ENCODE measurements at regions not wholly inside any gene's neighbourhood (a gene's known extent, or its start where the extent isn't known, plus 50 kb on each side); places are given as distances from the start of the nearest gene placed in this dataset.

DNA sequence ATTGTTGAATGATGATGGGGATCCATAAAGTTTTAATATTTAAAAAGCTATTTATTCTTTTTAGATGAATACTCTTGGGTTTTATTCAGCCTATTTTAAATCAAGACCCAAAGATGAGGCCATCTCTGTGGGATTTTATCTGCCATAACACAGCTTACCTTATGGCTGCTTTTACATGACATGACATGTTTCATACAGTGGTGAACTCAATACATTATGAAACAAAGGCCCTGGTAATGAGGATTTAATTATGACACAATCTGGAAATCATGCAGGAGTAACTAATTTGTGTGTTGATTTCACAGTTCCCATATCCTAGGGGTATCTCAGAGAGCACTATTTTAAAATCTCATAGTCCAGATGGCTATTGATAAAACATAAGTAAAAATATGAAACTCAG lies 661.8 kb upstream of the FZD8 start:
- dilution Hi-C loops (cut with HindIII; ENCODE audit: low sequenced_read_pairs, unreplicated experiment): no loop called here
- H3K4ac ChIP-seq (ENCODE audit: low read depth, low read length): no peak overlapping the region
- in situ Hi-C loops (cut with MboI; ENCODE audit: low sequenced_read_pairs): no loop called here

More for the DNA sequence above, 661.8 kb upstream of the FZD8 start:
- H3K27ac ChIP-seq (ENCODE audit: insufficient read depth, low read length): no peak overlapping the region
- no peak for ATAC-seq (ENCODE audit: low read depth)
- H3K18ac ChIP-seq (ENCODE audit: low read depth, low read length): no peak overlapping the region
- H2AK5ac ChIP-seq (ENCODE audit: low read depth, low read length): no peak overlapping the region
- no peak overlapping the region for H4K8ac ChIP-seq (ENCODE audit: low read depth in 2 of 2, low read length in 2 of 2)
- DNase-seq: no peak
- no peak overlapping the region for H3K9ac ChIP-seq (ENCODE audit: low read depth, low read length)
- H3K36me3 ChIP-seq (ENCODE audit: control insufficient read depth, insufficient read depth, low read length): no peaks in the 10 kb centered on the region
- H4K20me1 ChIP-seq (ENCODE audit: insufficient read depth, low read length): no peaks in the 10 kb centered on the region
- H2BK20ac ChIP-seq (ENCODE audit: low read depth, low read length): no peak overlapping the region
- no peak overlapping the region for H3K4me3 ChIP-seq (ENCODE audit: insufficient read depth, low read depth, low read length)
- H3K79me1 ChIP-seq (ENCODE audit: low read depth in 1 of 2, low read length in 2 of 2): no peaks in the 10 kb centered on the region
- H3K4me2 ChIP-seq (ENCODE audit: low read depth, low read length): no peak overlapping the region
- H3K23ac ChIP-seq (ENCODE audit: low read depth, low read length): no peak overlapping the region
- POLR2A ChIA-PET (ENCODE audit: unreplicated experiment): no interaction called here
- H4K91ac ChIP-seq (ENCODE audit: insufficient read depth, low read depth, low read length): no peak overlapping the region
- H2AK9ac ChIP-seq (replicated peaks; ENCODE audit: low read depth, low read length, poor library complexity): no peak overlapping the region
- TF ChIP-seq BHLHE40 (IDR thresholded peaks at IDR 0.05; ENCODE audit: low read depth, low read length) (no peak), SMC3 (IDR thresholded peaks at IDR 0.05; ENCODE audit: low read depth, low read length) (no peak), RCOR1 (IDR thresholded peaks at IDR 0.05; ENCODE audit: insufficient replicate concordance, low read length) (no peak), RAD21 (IDR thresholded peaks at IDR 0.05; ENCODE audit: low read length) (no peak)
- TF ChIP-seq, protein P1, sequence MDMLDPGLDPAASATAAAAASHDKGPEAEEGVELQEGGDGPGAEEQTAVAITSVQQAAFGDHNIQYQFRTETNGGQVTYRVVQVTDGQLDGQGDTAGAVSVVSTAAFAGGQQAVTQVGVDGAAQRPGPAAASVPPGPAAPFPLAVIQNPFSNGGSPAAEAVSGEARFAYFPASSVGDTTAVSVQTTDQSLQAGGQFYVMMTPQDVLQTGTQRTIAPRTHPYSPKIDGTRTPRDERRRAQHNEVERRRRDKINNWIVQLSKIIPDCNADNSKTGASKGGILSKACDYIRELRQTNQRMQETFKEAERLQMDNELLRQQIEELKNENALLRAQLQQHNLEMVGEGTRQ (IDR thresholded peaks at IDR 0.05; ENCODE audit: low read depth, low read length): no peak
- TF ChIP-seq, protein P2, sequence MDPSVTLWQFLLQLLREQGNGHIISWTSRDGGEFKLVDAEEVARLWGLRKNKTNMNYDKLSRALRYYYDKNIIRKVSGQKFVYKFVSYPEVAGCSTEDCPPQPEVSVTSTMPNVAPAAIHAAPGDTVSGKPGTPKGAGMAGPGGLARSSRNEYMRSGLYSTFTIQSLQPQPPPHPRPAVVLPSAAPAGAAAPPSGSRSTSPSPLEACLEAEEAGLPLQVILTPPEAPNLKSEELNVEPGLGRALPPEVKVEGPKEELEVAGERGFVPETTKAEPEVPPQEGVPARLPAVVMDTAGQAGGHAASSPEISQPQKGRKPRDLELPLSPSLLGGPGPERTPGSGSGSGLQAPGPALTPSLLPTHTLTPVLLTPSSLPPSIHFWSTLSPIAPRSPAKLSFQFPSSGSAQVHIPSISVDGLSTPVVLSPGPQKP (IDR thresholded peaks at IDR 0.05; ENCODE audit: borderline replicate concordance, low read depth, low read length): no peak
- CTCF ChIA-PET: no interaction called here
- H4K5ac ChIP-seq (ENCODE audit: low read depth, low read length): no peak overlapping the region
- H2AFZ ChIP-seq (replicated peaks; ENCODE audit: low read length, poor library complexity): no peak overlapping the region
- no TSS peak for BruUV-seq (replicated peaks)
- H3K27me3 ChIP-seq (ENCODE audit: control insufficient read depth, insufficient read depth, low read length): no peaks in the 10 kb centered on the region
- H3K56ac ChIP-seq (ENCODE audit: extremely low read depth, insufficient read depth, low read length): no peak overlapping the region
- no peak overlapping the region for H3K14ac ChIP-seq (replicated peaks; ENCODE audit: low read depth, low read length)
- no peaks in the 10 kb centered on the region for H3K9me3 ChIP-seq (ENCODE audit: control insufficient read depth, insufficient read depth, low read length)
- no peaks in the 10 kb centered on the region for H3K4me1 ChIP-seq (ENCODE audit: control insufficient read depth, insufficient read depth, low read length)
- H2BK120ac ChIP-seq (ENCODE audit: low read depth, low read length): no peak overlapping the region
- H2BK15ac ChIP-seq (ENCODE audit: low read depth, low read length): no peak overlapping the region
- no peaks in the 10 kb centered on the region for H3K9me1 ChIP-seq (ENCODE audit: insufficient read depth, low read length)
- H2BK5ac ChIP-seq (ENCODE audit: low read depth, low read length, poor library complexity, severe bottlenecking): no peak overlapping the region
- intact Hi-C loops (cut with micrococcal nuclease): no loop called here

Data from IMR-90 (cell line).